NCI-H2107 treated with DMSO at 0.1 percent for 48 hours (cell line): ENCODE measurements at regions not wholly inside any gene's neighbourhood (a gene's known extent, or its start where the extent isn't known, plus 50 kb on each side); places are given as distances from the start of the nearest gene placed in this dataset.
A peak's percentile ranks its signal among the peaks of the same experiment; 100 is the strongest.

Experiments used
- DNase-seq: peaks from one replicate; lab custom pipeline; 2025; ENCODE audit not compliant: unreplicated experiment; lab: John Stamatoyannopoulos, UW

DNA sequence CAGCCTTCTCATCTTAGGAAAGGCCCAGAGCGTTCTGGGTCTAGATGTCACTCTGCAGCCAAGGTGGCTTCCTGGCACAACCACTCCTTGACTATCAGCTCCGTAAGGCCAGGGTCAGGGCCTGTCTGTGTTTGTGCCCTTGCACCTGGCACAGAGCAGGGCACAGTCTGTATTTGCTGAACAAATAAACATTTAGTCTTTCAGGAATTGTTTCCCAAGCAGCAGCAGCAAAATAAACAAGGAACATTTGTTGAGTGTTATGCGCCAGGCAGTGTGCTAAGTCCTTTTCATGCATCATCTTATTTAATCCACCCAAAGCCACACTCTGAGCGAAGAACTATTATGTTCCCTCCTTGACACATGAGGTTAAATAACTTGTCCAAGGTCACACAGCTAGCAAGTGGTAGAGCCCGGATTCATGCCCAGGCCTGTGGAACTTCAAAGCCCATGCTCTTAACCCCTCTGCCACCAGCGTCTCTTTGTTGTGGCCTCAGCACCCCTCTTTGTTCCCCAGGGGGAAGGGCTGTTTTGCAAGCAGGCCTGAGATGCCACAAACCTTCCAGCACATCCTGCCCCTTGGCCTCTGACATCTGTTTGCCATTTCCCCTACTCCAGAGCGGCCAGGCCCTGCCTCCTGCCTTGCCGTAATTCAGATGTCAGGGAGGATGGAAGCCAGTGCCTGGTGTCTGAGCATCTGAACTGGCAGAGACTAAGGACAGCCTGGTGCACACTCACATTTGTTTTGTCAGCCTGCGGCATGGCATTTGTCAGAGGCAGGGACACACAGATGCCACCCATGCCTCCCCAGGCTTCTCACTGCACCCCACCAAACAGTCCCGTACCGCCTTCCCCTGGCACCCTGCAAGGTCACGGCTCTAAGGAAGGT, 325.8 kb upstream of the ZMIZ1 start:
- no peak for DNase-seq

DNA sequence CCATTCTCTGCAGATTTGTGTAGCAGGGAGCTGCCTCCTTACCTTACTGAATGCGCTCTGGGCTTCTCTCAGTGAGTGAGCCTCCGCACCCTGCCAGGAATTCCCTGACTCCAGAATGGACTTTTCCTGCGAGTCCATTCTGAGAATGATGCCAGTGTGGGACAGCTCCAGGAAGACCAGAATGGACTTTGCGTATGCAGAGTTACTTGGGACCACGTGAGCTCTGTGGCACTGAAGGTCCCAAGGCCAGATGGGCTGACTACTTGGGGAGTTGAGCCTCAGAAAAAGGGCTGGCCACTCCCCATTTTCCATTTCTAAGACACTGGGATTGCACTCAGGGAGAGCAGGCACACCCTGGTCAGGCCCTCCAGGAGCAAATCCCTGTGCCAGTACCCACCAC, 324.7 kb upstream of the ZMIZ1 start:
- no peak for DNase-seq

GRCh38 chr10:78744491-78745090, 324.2 kb upstream of the ZMIZ1 start:
- DNase-seq: no peak

DNA sequence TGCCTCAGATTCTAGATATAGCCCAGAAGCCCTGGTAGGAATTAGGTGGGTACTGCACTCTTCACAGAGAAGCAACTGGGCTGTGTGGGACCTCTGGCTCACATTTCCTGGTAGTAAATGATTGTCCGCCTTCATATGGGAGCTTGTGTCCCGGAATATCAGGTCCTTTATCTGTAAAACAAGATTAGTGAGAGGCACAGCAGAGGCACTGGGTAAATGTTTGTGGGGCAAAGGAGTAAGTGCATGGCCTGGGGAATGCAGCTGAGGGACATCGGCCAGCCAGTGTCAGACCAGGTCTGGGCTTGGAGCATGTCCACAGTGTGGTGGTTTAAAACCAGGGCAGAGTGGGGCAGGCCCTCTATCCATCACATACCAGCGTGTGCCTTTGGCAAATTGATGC, 323.3 kb upstream of the ZMIZ1 start:
- no peak for DNase-seq

DNA sequence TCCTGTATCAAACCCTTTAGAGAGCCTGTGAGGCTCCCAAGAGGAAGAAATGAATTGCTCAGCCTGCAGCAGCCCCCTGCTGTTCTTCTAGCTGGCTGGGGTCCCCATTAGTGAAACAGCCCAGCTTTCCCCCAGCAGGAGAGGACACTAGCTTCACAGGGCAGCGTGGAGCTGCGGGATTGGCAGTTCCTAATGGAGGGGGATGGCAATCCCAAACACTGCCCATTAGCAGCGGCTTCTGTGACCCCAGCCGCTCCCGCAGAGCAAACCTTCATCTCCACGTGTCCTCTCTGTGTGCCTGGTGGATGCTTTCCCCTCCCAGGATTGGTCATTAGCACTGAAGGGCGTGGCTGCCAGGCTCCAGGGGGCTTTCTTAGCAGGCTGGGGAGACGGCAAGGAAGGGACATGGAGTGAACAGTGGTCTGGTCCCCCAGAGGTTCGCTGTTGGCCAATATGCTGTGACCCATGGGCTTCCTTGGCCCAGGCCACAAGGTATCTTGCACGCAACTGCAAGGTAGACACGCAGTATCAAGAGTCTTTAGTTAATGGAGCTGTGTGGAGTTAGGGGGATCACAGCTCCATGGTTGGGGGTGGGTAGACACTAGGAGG, 322.5 kb upstream of the ZMIZ1 start:
- DNase-seq: no peak

GRCh38 chr10:78747401-78748234, 321.1 kb upstream of the ZMIZ1 start:
- DNase-seq: no peak

DNA sequence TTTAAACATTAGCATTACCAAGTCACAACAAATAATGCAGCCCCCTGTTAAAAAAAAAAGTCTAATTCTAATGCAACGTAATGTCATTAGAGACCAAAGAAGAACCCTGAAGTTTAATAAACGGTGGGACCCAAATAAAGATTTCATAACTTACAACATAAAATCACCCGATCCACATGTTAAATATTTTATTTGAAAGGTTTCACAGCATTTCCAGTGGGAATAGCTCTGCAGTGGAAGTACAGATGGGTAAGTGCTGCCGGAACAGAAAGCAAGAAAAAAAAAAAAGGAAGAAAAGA, 320.6 kb upstream of the ZMIZ1 start:
- DNase-seq: no peak

GRCh38 chr10:78749200-78749599, 319.6 kb upstream of the ZMIZ1 start:
- DNase-seq: no peak

DNA sequence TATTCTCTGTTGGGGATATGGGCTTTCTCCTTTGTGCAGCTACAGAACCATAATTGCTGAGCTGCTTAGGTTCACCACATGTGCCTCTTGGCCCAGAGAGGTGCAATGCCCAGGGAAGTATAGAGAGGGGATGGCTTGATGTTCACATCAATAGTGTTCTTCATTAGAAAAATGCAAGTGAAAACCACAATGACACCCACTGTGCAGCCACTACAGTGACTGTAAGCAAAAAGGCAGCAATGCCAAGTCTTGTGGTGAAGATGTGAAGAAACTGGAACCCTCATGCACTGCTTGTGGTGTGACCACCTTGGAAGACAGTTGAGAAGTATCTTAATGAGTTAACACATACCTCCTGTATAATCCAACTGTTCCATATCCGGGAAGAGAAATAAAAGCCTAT, 318.9 kb upstream of the ZMIZ1 start:
- DNase-seq: no peak

- DNase-seq: no peak
These were observed 318.3 kb upstream of the ZMIZ1 start for GRCh38 chr10:78750418-78750817.

- DNase-seq: no peak
These were observed 317.1 kb upstream of the ZMIZ1 start for GRCh38 chr10:78751716-78752115.

DNA sequence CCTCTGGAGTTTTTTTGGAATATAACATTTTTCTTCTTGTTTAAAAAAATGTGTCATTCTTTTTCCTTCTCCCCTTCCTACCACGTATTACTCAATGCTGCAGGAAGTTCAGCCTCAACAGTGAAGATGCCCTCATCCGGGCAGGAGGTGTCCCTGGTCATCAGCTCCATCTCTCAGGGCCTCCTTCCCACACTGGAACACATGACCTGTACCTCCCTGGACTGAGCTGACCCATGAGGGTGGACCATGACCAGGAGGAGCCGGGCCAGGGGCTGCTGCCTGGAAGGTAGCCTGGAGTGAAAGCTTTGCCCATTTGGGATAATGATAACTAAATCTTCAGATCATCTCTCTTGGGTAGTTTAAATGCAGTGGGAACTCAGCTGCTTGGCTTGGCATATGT, 316.5 kb upstream of the ZMIZ1 start:
- no peak for DNase-seq

DNA sequence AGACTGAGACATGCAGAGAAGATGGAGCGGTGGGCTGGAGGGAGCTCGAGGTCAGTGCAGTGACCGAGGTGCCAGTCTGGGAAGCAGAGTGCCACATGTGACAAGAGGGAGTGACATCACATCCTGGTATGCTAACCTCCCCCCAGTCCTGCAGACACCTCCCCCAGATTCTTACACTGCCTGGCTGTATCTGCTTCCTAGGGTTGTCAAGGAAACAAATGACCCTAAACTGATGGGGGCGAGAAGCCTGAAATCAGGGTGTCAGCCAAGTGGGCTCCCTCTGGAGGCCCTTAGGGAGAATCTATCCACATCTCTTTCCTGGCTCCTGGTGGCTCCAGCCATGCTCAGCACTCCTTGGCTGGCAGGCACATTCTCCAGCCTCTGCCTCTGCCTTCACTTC, 316.1 kb upstream of the ZMIZ1 start:
- DNase-seq: no peak

DNA sequence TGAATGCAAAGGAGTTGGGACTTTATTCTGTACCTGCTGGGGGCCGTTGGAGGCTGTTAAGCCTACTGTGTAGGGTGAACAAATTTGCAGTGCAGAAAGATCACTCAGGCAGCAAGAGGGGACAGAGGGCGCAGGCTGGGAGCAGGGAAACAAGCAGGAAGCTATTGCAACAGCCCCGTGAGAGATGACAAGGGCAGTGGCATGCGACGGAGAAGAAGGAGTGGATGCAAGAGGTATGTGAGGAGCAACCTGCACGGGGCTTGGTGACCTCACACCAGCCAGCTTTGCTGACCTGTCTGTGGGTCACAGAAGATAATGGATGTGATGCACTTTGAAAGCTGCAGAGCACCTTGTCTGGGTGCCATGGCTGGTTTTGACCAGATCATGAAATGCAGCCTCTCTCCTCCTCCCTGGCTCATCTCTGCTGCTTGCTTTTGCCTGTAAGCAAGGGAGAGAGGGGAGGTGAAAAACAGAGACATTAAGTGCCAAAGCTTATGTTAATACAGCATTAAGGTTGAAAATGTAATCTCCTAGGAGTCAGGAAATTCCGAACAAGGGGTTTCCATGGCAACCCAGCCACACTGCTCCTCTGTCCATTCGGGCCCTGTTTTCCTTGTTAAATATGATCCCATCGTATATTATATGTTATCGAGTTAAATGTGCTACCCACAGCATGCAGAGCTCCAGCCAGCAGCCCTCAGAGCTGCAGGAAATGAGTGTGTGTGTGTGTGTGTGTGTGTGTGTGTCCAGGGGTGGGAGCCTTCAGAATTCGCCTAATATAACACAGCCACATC, 314.3 kb upstream of the ZMIZ1 start:
- no peak for DNase-seq

DNA sequence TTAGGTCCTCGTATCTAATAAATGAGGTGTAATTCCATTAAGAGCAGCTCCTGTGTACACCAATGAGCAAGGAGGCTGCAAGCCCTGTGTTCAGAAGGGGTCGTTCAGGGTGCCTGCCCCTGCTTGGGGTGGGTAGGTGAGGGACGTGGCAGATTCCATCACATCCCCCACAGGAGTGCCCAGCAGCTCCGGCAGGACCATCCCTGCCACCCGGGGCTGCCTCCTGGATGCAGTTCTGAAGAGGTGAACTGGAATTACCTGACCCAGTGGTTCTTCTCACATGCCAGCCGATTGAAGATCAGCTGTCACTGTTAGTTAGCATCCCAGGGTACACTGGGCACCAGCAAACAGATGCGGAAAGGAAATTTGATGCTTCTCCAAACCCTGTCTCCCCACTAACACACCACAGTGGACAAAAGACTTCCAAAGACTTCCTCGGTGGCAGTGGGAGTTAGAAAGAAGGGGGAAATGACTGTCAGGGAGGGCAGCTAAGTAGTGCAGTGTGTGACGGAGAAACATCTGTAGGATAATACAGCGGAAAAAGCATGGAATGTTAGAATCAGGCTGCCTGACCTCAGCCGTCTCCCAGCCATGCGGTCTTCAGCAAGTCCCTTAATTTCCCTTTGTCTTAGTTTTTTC, 313.6 kb upstream of the ZMIZ1 start:
- DNase-seq: peak; percentile 8

DNA sequence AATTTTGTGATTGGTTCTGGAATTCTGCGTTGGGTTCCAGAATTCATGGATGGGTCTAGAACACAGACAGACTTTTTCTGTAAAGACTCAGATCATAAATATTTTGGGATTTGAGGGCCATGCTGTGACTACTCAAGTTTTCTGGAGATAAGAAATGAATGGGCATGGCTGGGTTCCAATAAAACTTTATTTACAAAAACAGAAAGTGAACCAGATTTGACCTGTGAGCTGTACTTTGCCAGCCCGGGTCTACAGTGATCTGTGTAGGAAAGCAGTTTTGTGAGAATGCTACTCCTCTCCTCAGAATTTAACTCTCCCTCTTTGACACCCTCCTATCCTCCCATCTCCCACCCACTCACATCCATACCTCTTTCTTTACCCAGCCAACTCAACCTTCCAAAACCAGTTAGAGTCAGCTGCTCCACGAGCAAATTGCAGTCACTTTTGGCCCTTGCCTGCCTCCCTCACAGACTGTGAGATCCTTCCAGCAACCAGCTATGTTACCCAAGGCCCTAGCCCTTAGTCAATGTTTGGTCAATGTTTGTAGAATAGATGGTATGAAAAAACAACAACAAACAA, 312.8 kb upstream of the ZMIZ1 start:
- no peak for DNase-seq

- no peak for DNase-seq
These were observed 312.0 kb upstream of the ZMIZ1 start for GRCh38 chr10:78756604-78757343.

DNA sequence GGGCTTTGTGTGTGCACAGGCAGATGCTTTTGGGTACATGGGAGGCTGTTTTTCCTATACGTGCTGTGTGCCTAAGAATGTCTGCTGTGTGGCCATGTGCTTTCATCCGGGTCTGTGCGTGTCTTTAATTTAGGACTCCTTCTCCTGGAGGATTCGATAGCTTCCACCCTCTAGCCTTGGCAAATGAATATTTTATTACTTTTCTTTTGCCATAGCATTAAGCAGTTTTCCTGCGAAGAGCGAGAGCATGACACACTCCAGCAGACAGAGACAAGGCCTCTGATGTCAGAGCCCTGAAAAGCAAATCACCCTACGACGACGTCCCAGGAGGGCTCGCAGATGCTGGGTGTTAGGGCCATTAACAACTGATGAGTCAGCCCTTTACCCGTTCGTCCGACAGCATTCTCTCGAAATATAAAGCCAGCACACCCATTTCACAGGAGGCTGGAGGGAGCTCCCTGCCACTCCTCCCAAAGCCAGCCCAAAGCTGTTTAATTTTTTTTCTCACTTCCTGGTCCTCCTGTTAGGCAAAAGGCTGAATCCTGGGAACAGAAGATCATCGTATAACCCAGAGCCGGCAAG, 311.3 kb upstream of the ZMIZ1 start:
- no peak for DNase-seq

DNA sequence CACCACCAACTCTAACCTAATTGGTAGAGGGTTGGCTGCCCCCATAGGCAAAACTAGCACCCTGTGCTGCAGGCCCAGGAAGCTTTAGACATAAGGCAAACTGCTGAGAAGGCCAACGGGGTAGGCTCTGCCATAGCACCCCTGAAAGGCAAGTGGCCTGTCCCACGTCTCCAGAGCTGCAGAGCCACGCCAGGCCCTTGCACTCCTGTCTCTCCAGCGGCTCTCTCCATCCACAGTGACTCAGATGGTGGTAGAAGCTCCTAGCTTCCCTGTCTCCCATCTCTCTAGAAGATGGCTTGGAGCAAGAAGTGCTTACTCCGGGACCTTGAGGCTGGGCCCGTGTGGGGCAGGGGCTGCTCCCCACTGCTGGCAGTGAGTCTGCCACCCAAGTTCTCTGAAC, 310.6 kb upstream of the ZMIZ1 start:
- DNase-seq: no peak
